ENCODE measurements at regions not wholly inside any gene's neighbourhood (a gene's known extent, or its start where the extent isn't known, plus 50 kb on each side); places are given as distances from the start of the nearest gene placed in this dataset.

- no peak for DNase-seq (ENCODE audit: low read depth in 2 of 2)
Observed at GRCh38 chr20:52490711-52491430, 299.3 kb upstream of the ZFP64 start.

- no peak for DNase-seq (ENCODE audit: low read depth in 2 of 2)
Observed at GRCh38 chr20:52484438-52484837, 292.9 kb upstream of the ZFP64 start.

GRCh38 chr20:52483382-52483781, 291.8 kb upstream of the ZFP64 start:
- no peak for DNase-seq (ENCODE audit: low read depth in 2 of 2)

GRCh38 chr20:52482044-52482443, 290.5 kb upstream of the ZFP64 start:
- no peak for DNase-seq (ENCODE audit: low read depth in 2 of 2)

GRCh38 chr20:52481443-52481842, 289.9 kb upstream of the ZFP64 start:
- DNase-seq (ENCODE audit: low read depth in 2 of 2): no peak

GRCh38 chr20:52476074-52476750, 284.6 kb upstream of the ZFP64 start:
- DNase-seq (ENCODE audit: low read depth in 2 of 2): no peak

- DNase-seq (ENCODE audit: low read depth in 2 of 2): no peak
Observed at GRCh38 chr20:52473186-52473585, 281.6 kb upstream of the ZFP64 start.

GRCh38 chr20:52470561-52470960, 279.0 kb upstream of the ZFP64 start:
- no peak for DNase-seq (ENCODE audit: low read depth in 2 of 2)

GRCh38 chr20:52469128-52469527, 277.5 kb upstream of the ZFP64 start:
- DNase-seq (ENCODE audit: low read depth in 2 of 2): no peak

GRCh38 chr20:52465991-52466390, 274.4 kb upstream of the ZFP64 start:
- no peak for DNase-seq (ENCODE audit: low read depth in 2 of 2)

GRCh38 chr20:52461582-52461981, 270.0 kb upstream of the ZFP64 start:
- DNase-seq (ENCODE audit: low read depth in 2 of 2): no peak

- DNase-seq (ENCODE audit: low read depth in 2 of 2): no peak
Observed at GRCh38 chr20:52459150-52459549, 267.6 kb upstream of the ZFP64 start.

GRCh38 chr20:52457826-52458225, 266.2 kb upstream of the ZFP64 start:
- no peak for DNase-seq (ENCODE audit: low read depth in 2 of 2)

GRCh38 chr20:52454660-52455059, 263.1 kb upstream of the ZFP64 start:
- no peak for DNase-seq (ENCODE audit: low read depth in 2 of 2)

- DNase-seq (ENCODE audit: low read depth in 2 of 2): no peak
Observed at GRCh38 chr20:52448513-52449232, 257.1 kb upstream of the ZFP64 start.

- no peak for DNase-seq (ENCODE audit: low read depth in 2 of 2)
Observed at GRCh38 chr20:52447225-52447551, 255.6 kb upstream of the ZFP64 start.

- no peak for DNase-seq (ENCODE audit: low read depth in 2 of 2)
Observed at GRCh38 chr20:52446421-52447224, 255.0 kb upstream of the ZFP64 start.

- no peak for DNase-seq (ENCODE audit: low read depth in 2 of 2)
Observed at GRCh38 chr20:52444455-52444854, 252.9 kb upstream of the ZFP64 start.

- DNase-seq (ENCODE audit: low read depth in 2 of 2): no peak
Observed at GRCh38 chr20:52443874-52444273, 252.3 kb upstream of the ZFP64 start.

- no peak for DNase-seq (ENCODE audit: low read depth in 2 of 2)
Observed at GRCh38 chr20:52441710-52442109, 250.1 kb upstream of the ZFP64 start.

GRCh38 chr20:52439375-52439774, 247.8 kb upstream of the ZFP64 start:
- DNase-seq (ENCODE audit: low read depth in 2 of 2): no peak

GRCh38 chr20:52438326-52438963, 246.9 kb upstream of the ZFP64 start:
- no peak for DNase-seq (ENCODE audit: low read depth in 2 of 2)

Measured in stimulated activated CD8-positive, alpha-beta memory T cell treated with anti-CD3 and anti-CD28 coated beads, Interleukin-7, amount 100 ng/mL, for 4 hours (primary cell).